IMR-90 (cell line): ENCODE measurements at regions not wholly inside any gene's neighbourhood (a gene's known extent, or its start where the extent isn't known, plus 50 kb on each side); places are given as distances from the start of the nearest gene placed in this dataset.

Experiments used
- ATAC-seq: fragments of 200-7000 bp; cut with Tn5 transposase; 2 replicates; pipeline ENCODE4 v1.9.1; 2020; ENCODE audit warnings: low read depth, mild to moderate bottlenecking, moderate library complexity
- BruUV-seq: library from RNA; stranded (reverse); fragments of 400-500 nt; replicated peaks from 2 replicates; lab custom pipeline; 2021; lab: Mats Ljungman, UMichigan
- CTCF ChIA-PET: fragments of 300-600 bp; formaldehyde crosslinking; extraction: SDS; loops from one replicate; lab custom pipeline; 2021; ENCODE audit warnings: antibody characterized with exemption; lab: Yijun Ruan, JAX
- POLR2A ChIA-PET: fragments of 300-600 bp; sonication (Branson Sonifier 250); formaldehyde crosslinking; loops from one replicate; lab custom pipeline; 2022; ENCODE audit warnings: antibody characterized with exemption; ENCODE audit not compliant: unreplicated experiment; lab: Charles Lee
- DNase-seq: peaks from one replicate; pipeline ENCODE4 v3.0.0; 2013
- H2AFZ ChIP-seq: replicated peaks from 2 replicates; pipeline ENCODE3; 2013; ENCODE audit warnings: low read length, mild to moderate bottlenecking; ENCODE audit not compliant: poor library complexity
- H2AK5ac ChIP-seq: 2 replicates; pipeline ENCODE4 v1.6.1; 2013; ENCODE audit warnings: low read depth, low read length, inconsistent platforms
- H2AK9ac ChIP-seq: replicated peaks from 2 replicates; pipeline ENCODE3; 2013; ENCODE audit warnings: mild to moderate bottlenecking, low read depth, low read length, moderate library complexity; ENCODE audit not compliant: poor library complexity
- H2BK120ac ChIP-seq: 2 replicates; pipeline ENCODE4 v1.6.1; 2013; ENCODE audit warnings: low read depth, low read length, inconsistent platforms
- H2BK15ac ChIP-seq: 3 replicates; pipeline ENCODE4 v1.6.1; 2013; ENCODE audit warnings: low read depth, low read length, inconsistent platforms
- H2BK20ac ChIP-seq: 2 replicates; pipeline ENCODE4 v1.6.1; 2013; ENCODE audit warnings: low read depth, mild to moderate bottlenecking, inconsistent platforms, low read length, moderate library complexity
- H2BK5ac ChIP-seq: 2 replicates; pipeline ENCODE4 v1.6.1; 2013; ENCODE audit warnings: mild to moderate bottlenecking, low read depth, low read length, inconsistent platforms; ENCODE audit not compliant: poor library complexity, severe bottlenecking
- H3K14ac ChIP-seq: replicated peaks from 2 replicates; pipeline ENCODE4 v1.6.1; 2013; ENCODE audit warnings: low read depth, low read length, inconsistent platforms
- H3K18ac ChIP-seq: 2 replicates; pipeline ENCODE4 v1.6.1; 2013; ENCODE audit warnings: low read depth, low read length, control low read depth
- H3K23ac ChIP-seq: 2 replicates; pipeline ENCODE4 v1.6.1; 2013; ENCODE audit warnings: low read depth, low read length, inconsistent platforms
- H3K27ac ChIP-seq: 2 replicates; pipeline ENCODE4 v1.5.1; 2013; ENCODE audit warnings: mild to moderate bottlenecking, control low read depth, low read length; ENCODE audit not compliant: insufficient read depth
- H3K27me3 ChIP-seq: 2 replicates; pipeline ENCODE4 v1.6.1; 2013; ENCODE audit warnings: low read length; ENCODE audit not compliant: control insufficient read depth, insufficient read depth
- H3K36me3 ChIP-seq: 2 replicates; pipeline ENCODE4 v1.6.1; 2013; ENCODE audit warnings: low read length, mixed read lengths; ENCODE audit not compliant: control insufficient read depth, insufficient read depth
- H3K4ac ChIP-seq: 2 replicates; pipeline ENCODE4 v1.6.1; 2013; ENCODE audit warnings: low read depth, low read length, inconsistent platforms
- H3K4me1 ChIP-seq: 2 replicates; pipeline ENCODE4 v1.6.1; 2013; ENCODE audit warnings: low read length, mixed read lengths; ENCODE audit not compliant: control insufficient read depth, insufficient read depth
- H3K4me2 ChIP-seq: 2 replicates; pipeline ENCODE4 v1.6.1; 2013; ENCODE audit warnings: low read depth, mild to moderate bottlenecking, control low read depth, low read length, moderate library complexity
- H3K4me3 ChIP-seq: 2 replicates; pipeline ENCODE4 v1.5.1; 2013; ENCODE audit warnings: low read depth, mild to moderate bottlenecking, control low read depth, low read length, moderate library complexity; ENCODE audit not compliant: insufficient read depth
- H3K56ac ChIP-seq: 2 replicates; pipeline ENCODE4 v1.6.1; 2013; ENCODE audit warnings: low read length, inconsistent platforms; ENCODE audit not compliant: insufficient read depth; ENCODE audit errors: extremely low read depth
- H3K79me1 ChIP-seq, 2 experiments: 2 replicates each; pipeline ENCODE4 v1.6.1; 2013; ENCODE audit warnings: low read length in 2 of 2, inconsistent platforms in 1 of 2, low read depth in 1 of 2
- H3K9ac ChIP-seq: 2 replicates; pipeline ENCODE4 v1.6.1; 2013; ENCODE audit warnings: low read depth, low read length, control low read depth
- H3K9me1 ChIP-seq: 2 replicates; pipeline ENCODE4 v1.6.1; 2013; ENCODE audit warnings: low read length, inconsistent platforms; ENCODE audit not compliant: insufficient read depth
- H3K9me3 ChIP-seq: 2 replicates; pipeline ENCODE4 v1.6.1; 2013; ENCODE audit warnings: low read length; ENCODE audit not compliant: control insufficient read depth, insufficient read depth
- H4K20me1 ChIP-seq: 2 replicates; pipeline ENCODE4 v1.6.1; 2013; ENCODE audit warnings: low read length, inconsistent platforms; ENCODE audit not compliant: insufficient read depth
- H4K5ac ChIP-seq: 2 replicates; pipeline ENCODE4 v1.6.1; 2013; ENCODE audit warnings: mild to moderate bottlenecking, low read depth, low read length, control low read depth
- H4K8ac ChIP-seq, 2 experiments: 2 replicates each; pipeline ENCODE4 v1.6.1; 2013; ENCODE audit warnings: low read depth in 2 of 2, low read length in 2 of 2, control low read depth in 1 of 2, inconsistent platforms in 1 of 2
- H4K91ac ChIP-seq: 2 replicates; pipeline ENCODE4 v1.6.1; 2013; ENCODE audit warnings: low read depth, low read length, inconsistent platforms; ENCODE audit not compliant: insufficient read depth
- BHLHE40 ChIP-seq: fragments of 150-350 bp; IDR thresholded peaks from 2 replicates; pipeline ENCODE4 v1.6.1; 2016; ENCODE audit warnings: mild to moderate bottlenecking, low read depth, low read length
- CHD1 ChIP-seq: IDR thresholded peaks from 2 replicates; pipeline ENCODE4 v1.6.1; 2012; ENCODE audit warnings: low read depth, low read length, improper control_type of control experiment
- MAFK ChIP-seq: IDR thresholded peaks from 2 replicates; pipeline ENCODE4 v1.6.1; 2012; ENCODE audit warnings: low read depth, low read length, improper control_type of control experiment
- MAZ ChIP-seq: IDR thresholded peaks from 2 replicates; pipeline ENCODE4 v1.6.1; 2012; ENCODE audit warnings: low read depth, mild to moderate bottlenecking, low read length, improper control_type of control experiment, moderate library complexity, borderline replicate concordance
- POLR2A ChIP-seq: IDR thresholded peaks from 2 replicates; pipeline ENCODE4 v1.6.1; 2012; ENCODE audit warnings: mild to moderate bottlenecking, low read depth, low read length
- RFX5 ChIP-seq: IDR thresholded peaks from 2 replicates; pipeline ENCODE4 v1.8.0; 2012; ENCODE audit warnings: low read depth, mild to moderate bottlenecking, low read length, moderate library complexity
- SMC3 ChIP-seq: fragments of 150-350 bp; IDR thresholded peaks from 2 replicates; pipeline ENCODE4 v1.6.1; 2016; ENCODE audit warnings: low read depth, mild to moderate bottlenecking, antibody characterized with exemption, low read length, moderate library complexity
- USF2 ChIP-seq: fragments of 150-350 bp; IDR thresholded peaks from 2 replicates; pipeline ENCODE4 v1.6.1; 2017; ENCODE audit warnings: mild to moderate bottlenecking, antibody characterized with exemption, low read length, low read depth
- WGBS, 2 experiments: methylation state at CpG; one replicate each; pipeline versions ENCODE4 v1.1.5 to v1.1.7; 2013; ENCODE audit warnings: missing lambda C conversion rate in 2 of 2; ENCODE audit not compliant: insufficient read length in 1 of 2; ENCODE audit errors: extremely low coverage in 2 of 2; 5-methylcytosine and 5-hydroxymethylcytosine counted together
- dilution Hi-C: fragments of 300-500 bp; cut with HindIII; formaldehyde crosslinking; loops from one replicate; pipeline ENCODE4 v1.14.3; 2018; ENCODE audit warnings: low sequenced_read_pairs; ENCODE audit not compliant: unreplicated experiment
- in situ Hi-C: fragments of 300-500 bp; cut with MboI; formaldehyde crosslinking; loops from 3 replicates; pipeline ENCODE4 v1.14.3; 2019; ENCODE audit warnings: low sequenced_read_pairs, inconsistent platforms, mixed read lengths
- intact Hi-C: fragments of 100-400 bp; cut with micrococcal nuclease; formaldehyde crosslinking; loops from 2 replicates; pipeline ENCODE4 v1.10.0; 2022

GRCh38 chr3:124520970-124521369 is 209.3 kb upstream of the UMPS start:
- WGBS, 2 experiments: 67% methylated on average over 1 of the region's 5 CpGs; no CpG with 5 or more reads in 1 of the 2 experiments
- H2AK9ac ChIP-seq: no peak overlapping the region
- no peak overlapping the region for H3K27ac ChIP-seq
- H3K23ac ChIP-seq: no peak overlapping the region
- H2BK5ac ChIP-seq: no peak overlapping the region
- no peak overlapping the region for H2BK20ac ChIP-seq
- H2AFZ ChIP-seq: no peak overlapping the region
- no peak overlapping the region for H4K8ac ChIP-seq
- no peak overlapping the region for H4K5ac ChIP-seq
- peaks cover 6% of the 10 kb centered on the region for H3K27me3 ChIP-seq
- H3K9me3 ChIP-seq: peaks cover 2% of the 10 kb centered on the region; the same call in 1 of the 2 replicates
- dilution Hi-C loops: no loop called here
- H3K9ac ChIP-seq: no peak overlapping the region
- H2AK5ac ChIP-seq: no peak overlapping the region
- H2BK120ac ChIP-seq: no peak overlapping the region
- CTCF ChIA-PET: no interaction called here
- no peaks in the 10 kb centered on the region for H3K9me1 ChIP-seq
- no peak overlapping the region for H2BK15ac ChIP-seq
- H3K79me1 ChIP-seq: no peaks in the 10 kb centered on the region
- H3K4me3 ChIP-seq: no peak overlapping the region
- no peaks in the 10 kb centered on the region for H3K4me1 ChIP-seq
- POLR2A ChIA-PET: no interaction called here
- H4K91ac ChIP-seq: no peak overlapping the region
- H3K36me3 ChIP-seq: no peaks in the 10 kb centered on the region
- no peak overlapping the region for H3K56ac ChIP-seq
- ATAC-seq (peak; percentile 24), DNase-seq (peak; percentile 8)
- H4K20me1 ChIP-seq: no peaks in the 10 kb centered on the region
- H3K14ac ChIP-seq: no peak overlapping the region
- H3K4ac ChIP-seq: no peak overlapping the region
- no peak overlapping the region for H3K4me2 ChIP-seq
- in situ Hi-C loops: no loop called here
- H3K18ac ChIP-seq: no peak overlapping the region
- intact Hi-C loops: no loop called here
- no peak for TF ChIP-seq MAZ
- TF ChIP-seq BHLHE40: no peak
- no peak for TF ChIP-seq POLR2A
- no peak for TF ChIP-seq SMC3
- TF ChIP-seq USF2: no peak
- TF ChIP-seq RFX5: no peak
- TF ChIP-seq MAFK: no peak
- TF ChIP-seq CHD1: no peak
- no TSS peak for BruUV-seq
